Breast epithelium (tissue), 3 donors: ENCODE measurements at regions not wholly inside any gene's neighbourhood (a gene's known extent, or its start where the extent isn't known, plus 50 kb on each side); places are given as distances from the start of the nearest gene placed in this dataset.

Experiments
- CTCF ChIP-seq, 3 donors: fragments of 450-650 bp; IDR thresholded peaks; one replicate each; pipeline ENCODE4 v1.5.1; 2016 to 2017; ENCODE audit warnings: antibody characterized with exemption in 3 of 3, mild to moderate bottlenecking in 3 of 3, moderate library complexity in 3 of 3
- POLR2A ChIP-seq: fragments of 450-650 bp; IDR thresholded peaks from one replicate; pipeline ENCODE4 v1.6.1; 2016; ENCODE audit warnings: antibody characterized with exemption, mild to moderate bottlenecking, moderate library complexity

GRCh38 chr3:24867783-24868182 is 373.1 kb upstream of the THRB start:
- TF ChIP-seq CTCF (IDR thresholded peaks at IDR 0.05), result no peak
- no peak for TF ChIP-seq POLR2A
